Gastrocnemius medialis (tissue), 4 donors: ENCODE measurements at regions not wholly inside any gene's neighbourhood (a gene's known extent, or its start where the extent isn't known, plus 50 kb on each side); places are given as distances from the start of the nearest gene placed in this dataset.

Source experiments
- POLR2A ChIP-seq, 2 donors: fragments of 450-650 bp; IDR thresholded peaks; one replicate each; pipeline ENCODE4 v1.6.1; 2017; ENCODE audit warnings: antibody characterized with exemption in 2 of 2, mild to moderate bottlenecking in 2 of 2, moderate library complexity in 2 of 2
- TF ChIP-seq, protein P1 (sequence below), 5 experiments: fragments of 450-650 bp in 3 of 5; fragments of 200-600 bp in 2 of 5; sonication (generic) in 2 of 5; IDR thresholded peaks in 4 of 5; conservative IDR thresholded peaks in 1 of 5; 1 replicate in 4 of 5; 2 replicates in 1 of 5; pipeline ENCODE4 v1.5.1; 2016 to 2019; ENCODE audit warnings: antibody characterized with exemption in 5 of 5, mild to moderate bottlenecking in 3 of 5, moderate library complexity in 3 of 5

DNA sequence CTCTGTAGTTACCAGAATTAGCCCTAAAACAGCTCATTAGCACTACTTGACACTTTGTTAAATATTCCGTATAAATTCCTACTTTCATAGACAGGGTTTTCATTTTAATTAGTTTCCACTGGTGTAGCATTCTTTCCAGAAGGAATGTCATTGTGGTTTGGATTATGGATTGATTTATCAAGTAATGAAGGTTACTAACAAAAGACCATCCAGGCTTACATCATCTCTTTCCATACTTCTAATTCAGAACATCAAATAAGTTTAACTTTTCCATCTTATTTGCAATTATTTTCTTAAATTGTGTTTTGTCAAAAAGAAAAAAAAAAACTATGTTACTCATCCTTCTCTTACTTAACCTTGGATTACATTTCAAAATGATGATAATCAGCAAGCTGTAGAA lies 231.8 kb upstream of the SPOPL start:
- TF ChIP-seq, protein P1, sequence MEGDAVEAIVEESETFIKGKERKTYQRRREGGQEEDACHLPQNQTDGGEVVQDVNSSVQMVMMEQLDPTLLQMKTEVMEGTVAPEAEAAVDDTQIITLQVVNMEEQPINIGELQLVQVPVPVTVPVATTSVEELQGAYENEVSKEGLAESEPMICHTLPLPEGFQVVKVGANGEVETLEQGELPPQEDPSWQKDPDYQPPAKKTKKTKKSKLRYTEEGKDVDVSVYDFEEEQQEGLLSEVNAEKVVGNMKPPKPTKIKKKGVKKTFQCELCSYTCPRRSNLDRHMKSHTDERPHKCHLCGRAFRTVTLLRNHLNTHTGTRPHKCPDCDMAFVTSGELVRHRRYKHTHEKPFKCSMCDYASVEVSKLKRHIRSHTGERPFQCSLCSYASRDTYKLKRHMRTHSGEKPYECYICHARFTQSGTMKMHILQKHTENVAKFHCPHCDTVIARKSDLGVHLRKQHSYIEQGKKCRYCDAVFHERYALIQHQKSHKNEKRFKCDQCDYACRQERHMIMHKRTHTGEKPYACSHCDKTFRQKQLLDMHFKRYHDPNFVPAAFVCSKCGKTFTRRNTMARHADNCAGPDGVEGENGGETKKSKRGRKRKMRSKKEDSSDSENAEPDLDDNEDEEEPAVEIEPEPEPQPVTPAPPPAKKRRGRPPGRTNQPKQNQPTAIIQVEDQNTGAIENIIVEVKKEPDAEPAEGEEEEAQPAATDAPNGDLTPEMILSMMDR (IDR thresholded peaks at IDR 0.05 in 4 of 5, conservative IDR thresholded peaks at IDR 0.05 in 1 of 5), result no peak
- no peak for TF ChIP-seq POLR2A (IDR thresholded peaks at IDR 0.05)
